GM23338 (cell line): ENCODE measurements at regions not wholly inside any gene's neighbourhood (a gene's known extent, or its start where the extent isn't known, plus 50 kb on each side); places are given as distances from the start of the nearest gene placed in this dataset.

Experiments used
- ATAC-seq: fragments of 200-7000 bp; cut with Tn5 transposase; 3 replicates; pipeline ENCODE4 v1.9.1; 2020
- DNase-seq: peaks from one replicate; pipeline ENCODE4 v3.0.0-alpha.2; 2015; ENCODE audit warnings: low spot score
- H2AFZ ChIP-seq: fragments of 200-600 bp; sonication (generic); 2 replicates; pipeline ENCODE4 v1.8.0; 2016; ENCODE audit warnings: antibody characterized with exemption, mild to moderate bottlenecking, moderate library complexity
- H3F3A ChIP-seq: fragments of 200-600 bp; sonication (generic); replicated peaks from 2 replicates; pipeline ENCODE4 v1.8.0; 2017; ENCODE audit warnings: antibody characterized with exemption, mixed run types, low read depth
- H3K27ac ChIP-seq: fragments of 200-600 bp; sonication (generic); 2 replicates; pipeline ENCODE4 v1.6.1; 2016; ENCODE audit warnings: low read depth
- H3K27me3 ChIP-seq: fragments of 200-600 bp; sonication (generic); 2 replicates; pipeline ENCODE4 v1.8.0; 2016; ENCODE audit warnings: mild to moderate bottlenecking, mixed run types, moderate library complexity; ENCODE audit not compliant: insufficient read depth
- H3K36me3 ChIP-seq: fragments of 200-600 bp; sonication (generic); 2 replicates; pipeline ENCODE4 v1.8.0; 2016; ENCODE audit warnings: mild to moderate bottlenecking; ENCODE audit not compliant: insufficient read depth
- H3K4me1 ChIP-seq: fragments of 200-600 bp; sonication (generic); 2 replicates; pipeline ENCODE4 v1.8.0; 2016; ENCODE audit warnings: mild to moderate bottlenecking, moderate library complexity; ENCODE audit not compliant: insufficient read depth
- H3K4me2 ChIP-seq: fragments of 200-600 bp; sonication (generic); 2 replicates; pipeline ENCODE4 v1.7.1; 2017; ENCODE audit warnings: mixed run types
- H3K4me3 ChIP-seq: fragments of 200-600 bp; sonication (generic); 2 replicates; pipeline ENCODE4 v1.6.1; 2016; ENCODE audit warnings: mixed run types
- H3K79me2 ChIP-seq: fragments of 200-600 bp; sonication (generic); replicated peaks from 2 replicates; pipeline ENCODE4 v1.8.0; 2017; ENCODE audit warnings: mild to moderate bottlenecking; ENCODE audit not compliant: insufficient read depth
- H3K9me2 ChIP-seq: fragments of 200-600 bp; sonication (generic); 2 replicates; pipeline ENCODE4 v1.8.0; 2017; ENCODE audit not compliant: insufficient read depth
- H4K20me1 ChIP-seq: fragments of 200-600 bp; sonication (generic); replicated peaks from 2 replicates; pipeline ENCODE4 v1.8.0; 2017; ENCODE audit warnings: mild to moderate bottlenecking; ENCODE audit not compliant: insufficient read depth
- H3K27ac Mint-ChIP-seq: 2 replicates; pipeline ENCODE4 v1.8.0; 2020; ENCODE audit warnings: inconsistent platforms, mild to moderate bottlenecking, moderate library complexity, mixed read lengths
- H3K27me3 Mint-ChIP-seq: 3 replicates; pipeline ENCODE4 v1.8.0; 2022; ENCODE audit warnings: low read depth, mild to moderate bottlenecking, moderate library complexity, mixed read lengths, inconsistent platforms; ENCODE audit not compliant: insufficient read depth, poor library complexity
- H3K36me3 Mint-ChIP-seq: 3 replicates; pipeline ENCODE4 v1.8.0; 2021; ENCODE audit warnings: low read depth, mild to moderate bottlenecking, inconsistent platforms, moderate library complexity, mixed read lengths
- H3K4me1 Mint-ChIP-seq: 3 replicates; pipeline ENCODE4 v1.8.0; 2020; ENCODE audit warnings: mild to moderate bottlenecking, inconsistent platforms, mixed read lengths
- H3K4me3 Mint-ChIP-seq: 3 replicates; pipeline ENCODE4 v1.8.0; 2021; ENCODE audit warnings: moderate library complexity, mild to moderate bottlenecking, inconsistent platforms, mixed read lengths
- H3K9me3 Mint-ChIP-seq: 3 replicates; pipeline ENCODE4 v1.8.0; 2020; ENCODE audit warnings: moderate library complexity, mild to moderate bottlenecking, inconsistent platforms, mixed read lengths
- CREB1 ChIP-seq: fragments of 250-450 bp; sonication (Bioruptor Pico); IDR thresholded peaks from 2 replicates; pipeline ENCODE4 v1.5.0; 2020; ENCODE audit warnings: low read depth, mild to moderate bottlenecking, moderate library complexity
- CTCF ChIP-seq, 2 experiments: fragments of 200-600 bp in 1 of 2; sonication (generic) in 1 of 2; conservative IDR thresholded peaks; 2 replicates each; pipeline versions ENCODE4 v1.5.1 to v1.6.1; 2016 to 2017; ENCODE audit warnings: antibody characterized with exemption in 2 of 2, low read depth in 2 of 2, mild to moderate bottlenecking in 2 of 2, moderate library complexity in 1 of 2
- ETS1 ChIP-seq: IDR thresholded peaks from 2 replicates; pipeline ENCODE4 v1.6.1; 2016; ENCODE audit warnings: antibody characterized with exemption
- EZH2 ChIP-seq: fragments of 200-600 bp; sonication (generic); IDR thresholded peaks from one replicate; pipeline ENCODE4 v1.8.0; 2017; ENCODE audit warnings: antibody characterized with exemption, mild to moderate bottlenecking, low read depth; ENCODE audit not compliant: unreplicated experiment
- EZH2phosphoT487 ChIP-seq: fragments of 200-600 bp; sonication (generic); IDR thresholded peaks from one replicate; pipeline ENCODE4 v1.8.1; 2018; ENCODE audit warnings: antibody characterized with exemption; ENCODE audit not compliant: unreplicated experiment
- JUNB ChIP-seq: IDR thresholded peaks from one replicate; pipeline ENCODE4 v1.6.1; 2016; ENCODE audit warnings: antibody characterized with exemption; ENCODE audit not compliant: unreplicated experiment
- NANOG ChIP-seq: IDR thresholded peaks from 2 replicates; pipeline ENCODE4 v1.6.1; 2016; ENCODE audit warnings: antibody characterized with exemption, borderline replicate concordance
- POLR2AphosphoS5 ChIP-seq: IDR thresholded peaks from 2 replicates; pipeline ENCODE4 v1.6.1; 2016; ENCODE audit warnings: antibody characterized with exemption, low read depth
- REST ChIP-seq: IDR thresholded peaks from one replicate; pipeline ENCODE4 v1.6.1; 2018; ENCODE audit warnings: antibody characterized with exemption; ENCODE audit not compliant: unreplicated experiment
- ZNF114 ChIP-seq: fragments of 250-450 bp; sonication (Bioruptor Pico); IDR thresholded peaks from 2 replicates; pipeline ENCODE4 v1.5.0; 2020; ENCODE audit warnings: mild to moderate bottlenecking, moderate library complexity
- ZNF331 ChIP-seq: fragments of 250-450 bp; sonication (Bioruptor Pico); IDR thresholded peaks from 2 replicates; pipeline ENCODE4 v1.5.0; 2020; ENCODE audit warnings: low read depth, mild to moderate bottlenecking, moderate library complexity

- no peak for TF ChIP-seq JUNB
- TF ChIP-seq CTCF (conservative IDR thresholded peaks at IDR 0.05; ENCODE audit: low read depth in 2 of 2): no peak
- no peak for TF ChIP-seq EZH2
- no peak for TF ChIP-seq EZH2phosphoT487
- TF ChIP-seq REST: no peak
Observed at GRCh38 chr15:59876140-59876539, 128.0 kb upstream of the FOXB1 start (continued).

- Mint-ChIP-seq H3K27ac (no peak overlapping the region), H3K9me3 (no peaks in the 10 kb centered on the region), H3K4me1 (peaks cover 17% of the 10 kb centered on the region; the same call in 2 of the 3 replicates), H3K36me3 (no peaks in the 10 kb centered on the region), H3K4me3 (no peak overlapping the region), H3K27me3 (no peaks in the 10 kb centered on the region)
- Histone ChIP-seq H3K79me2 (no peaks in the 10 kb centered on the region), H3K36me3 (no peaks in the 10 kb centered on the region), H3K27ac (no peak overlapping the region), H3K4me1 (0 out of 2 replicates have a peak, but pooled peaks cover 3% of the 10 kb centered on the region), H4K20me1 (no peaks in the 10 kb centered on the region), H3F3A (no peaks in the 10 kb centered on the region), H3K4me3 (no peak overlapping the region), H3K27me3 (no peaks in the 10 kb centered on the region), H3K9me2 (0 out of 2 replicates have a peak, but pooled peaks cover 2% of the 10 kb centered on the region), H3K4me2 (no peak overlapping the region), H2AFZ (no peak overlapping the region)
- DNase-seq (no peak), ATAC-seq (no peak)
- TF ChIP-seq CREB1 (CRISPR knock-in tag) (no peak), ZNF331 (CRISPR knock-in tag) (no peak), ZNF114 (no peak), JUNB (no peak), CTCF (conservative IDR thresholded peaks at IDR 0.05; ENCODE audit: low read depth in 2 of 2) (no peak), POLR2AphosphoS5 (no peak), EZH2 (no peak), EZH2phosphoT487 (no peak), NANOG (no peak), ETS1 (no peak), REST (no peak)
Observed at GRCh38 chr15:59873644-59874272, 130.4 kb upstream of the FOXB1 start.
